Transverse colon (tissue), 4 donors: ENCODE measurements at regions not wholly inside any gene's neighbourhood (a gene's known extent, or its start where the extent isn't known, plus 50 kb on each side); places are given as distances from the start of the nearest gene placed in this dataset.

ENCODE experiments used
- DNase-seq: peaks from one replicate; pipeline ENCODE4 v3.0.0-alpha.2; 2019
- H3K27ac ChIP-seq, 4 donors: fragments of 200-600 bp; sonication (generic); 2 replicates each; pipeline ENCODE4 v1.5.1; 2016 to 2018; ENCODE audit warnings: inconsistent platforms in 4 of 4
- H3K27me3 ChIP-seq: fragments of 200-600 bp; sonication (generic); 2 replicates; pipeline ENCODE4 v1.5.1; 2017; ENCODE audit warnings: inconsistent platforms
- H3K36me3 ChIP-seq, 4 donors: fragments of 200-600 bp; sonication (generic); 2 replicates each; pipeline ENCODE4 v1.5.1; 2017 to 2019; ENCODE audit warnings: inconsistent platforms in 4 of 4
- H3K4me1 ChIP-seq, 4 donors: fragments of 200-600 bp; sonication (generic); 2 replicates each; pipeline ENCODE4 v1.5.1; 2017 to 2020; ENCODE audit warnings: inconsistent platforms in 4 of 4
- H3K4me3 ChIP-seq, 4 donors: fragments of 200-600 bp; sonication (generic); 1 replicate in 1 of 4; 2 replicates in 3 of 4; pipeline versions ENCODE4 v1.5.1 to v1.6.1; 2017 to 2019; ENCODE audit warnings: inconsistent platforms in 4 of 4
- H3K9me3 ChIP-seq, 2 donors: fragments of 200-600 bp; sonication (generic); 2 replicates each; pipeline ENCODE4 v1.5.1; 2017 to 2019; ENCODE audit warnings: inconsistent platforms in 2 of 2
- CTCF ChIP-seq, 5 experiments: fragments of 200-600 bp in 3 of 5; fragments of 450-650 bp in 2 of 5; sonication (generic) in 3 of 5; IDR thresholded peaks; 1 replicate in 2 of 5; 2 replicates in 3 of 5; pipeline ENCODE4 v1.5.1; 2016 to 2017; ENCODE audit warnings: antibody characterized with exemption in 5 of 5, inconsistent platforms in 3 of 5, mild to moderate bottlenecking in 2 of 5, moderate library complexity in 1 of 5
- EP300 ChIP-seq: sonication (generic); formaldehyde crosslinking; IDR thresholded peaks from one replicate; pipeline ENCODE4 v1.6.1; 2017; ENCODE audit warnings: antibody characterized with exemption, low read depth
- POLR2A ChIP-seq: fragments of 450-650 bp; IDR thresholded peaks from one replicate; pipeline ENCODE4 v1.6.1; 2016; ENCODE audit warnings: antibody characterized with exemption, mild to moderate bottlenecking, moderate library complexity
- POLR2AphosphoS5 ChIP-seq, 3 donors: sonication (generic); formaldehyde crosslinking; IDR thresholded peaks; one replicate each; pipeline ENCODE4 v1.6.1; 2016; ENCODE audit warnings: antibody characterized with exemption in 3 of 3
- WGBS, 2 donors: methylation state at CpG; one replicate each; pipeline ENCODE4 v1.1.5; 2018; ENCODE audit warnings: low coverage in 1 of 2; 5-methylcytosine and 5-hydroxymethylcytosine counted together
- in situ Hi-C, 4 donors: fragments of 200-750 bp; cut with MboI; loops; one replicate each; pipeline versions ENCODE4 v1.15.0 to v1.15.1; 2017; ENCODE audit warnings: low sequenced_read_pairs in 3 of 4, low pct_ligation_motif_present in 1 of 4, low pct_unique_long_range_greater_than_20kb in 1 of 4
- intact Hi-C: fragments of 100-400 bp; cut with DNase I; formaldehyde crosslinking; loops from one replicate; pipeline ENCODE4 v1.15.1; 2023; ENCODE audit warnings: low total_unique reads

- TF ChIP-seq CTCF (IDR thresholded peaks at IDR 0.05) (no peak), EP300 (no peak), POLR2AphosphoS5 (IDR thresholded peaks at IDR 0.05) (no peak), POLR2A (no peak)
- no peak overlapping the region for H3K27ac ChIP-seq
- in situ Hi-C loops: no loop called here
Measured at GRCh38 chr11:103650330-103650729, 386.1 kb upstream of the DDI1 start.

GRCh38 chr11:103651341-103651998, 385.0 kb upstream of the DDI1 start:
- no peaks in the 10 kb centered on the region for H3K4me1 ChIP-seq
- H3K36me3 ChIP-seq: no peaks in the 10 kb centered on the region
- intact Hi-C loops: no loop called here
- no peak for DNase-seq
- H3K9me3 ChIP-seq: peaks cover 0 to 5% of the 10 kb centered on the region in 2 donors
- no peaks in the 10 kb centered on the region for H3K27me3 ChIP-seq
- in situ Hi-C loops: no loop called here
- 81 to 100% methylated on average over 2 to 5 of the region's 5 CpGs for WGBS, 2 donors
- no peak overlapping the region for H3K27ac ChIP-seq
- no peak overlapping the region for H3K4me3 ChIP-seq
- TF ChIP-seq CTCF (IDR thresholded peaks at IDR 0.05) (no peak), EP300 (no peak), POLR2A (no peak), POLR2AphosphoS5 (IDR thresholded peaks at IDR 0.05) (no peak)

More at GRCh38 chr11:103650330-103650729, 386.1 kb upstream of the DDI1 start:
- H3K4me1 ChIP-seq: no peaks in the 10 kb centered on the region
- H3K9me3 ChIP-seq: peaks cover 0 to 5% of the 10 kb centered on the region in 2 donors
- intact Hi-C loops: no loop called here
- H3K27me3 ChIP-seq: no peaks in the 10 kb centered on the region
- H3K4me3 ChIP-seq: no peak overlapping the region
- DNase-seq: no peak
- no peaks in the 10 kb centered on the region for H3K36me3 ChIP-seq
- 85 to 94% methylated on average over 1 of the region's 1 CpG for WGBS, 2 donors

- WGBS, 2 donors: 63 to 67% methylated on average over 1 of the region's 1 CpG
- no peaks in the 10 kb centered on the region for H3K4me1 ChIP-seq
- no peaks in the 10 kb centered on the region for H3K36me3 ChIP-seq
- H3K27ac ChIP-seq: no peak overlapping the region
- H3K27me3 ChIP-seq: no peaks in the 10 kb centered on the region
- no peak overlapping the region for H3K4me3 ChIP-seq
- H3K9me3 ChIP-seq: peaks cover 0 to 5% of the 10 kb centered on the region in 2 donors
- intact Hi-C loops (no loop called here), in situ Hi-C loops (no loop called here)
- DNase-seq: no peak
- TF ChIP-seq CTCF (IDR thresholded peaks at IDR 0.05) (no peak), EP300 (no peak), POLR2AphosphoS5 (IDR thresholded peaks at IDR 0.05) (no peak), POLR2A (no peak)
Measured at GRCh38 chr11:103652013-103652412, 384.4 kb upstream of the DDI1 start.

DNA sequence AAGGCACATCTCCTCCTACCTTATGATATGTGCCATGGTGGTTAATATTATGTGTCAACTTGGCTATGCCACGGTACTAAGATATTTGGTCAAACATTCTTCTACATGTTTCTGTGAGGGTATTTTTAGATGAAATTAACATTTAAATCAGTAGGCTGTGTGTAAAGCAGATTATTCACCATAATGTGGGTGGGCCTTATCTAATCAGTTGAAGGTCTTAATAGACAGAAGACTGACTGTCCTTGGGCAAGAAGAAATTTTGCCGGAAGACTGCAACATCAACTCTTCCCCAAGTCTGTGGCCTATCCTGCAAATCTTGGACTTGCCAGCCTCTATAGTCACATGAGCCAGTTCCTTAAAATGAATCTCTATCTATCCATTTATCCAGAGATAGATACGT, 380.1 kb upstream of the DDI1 start:
- Histone ChIP-seq H3K36me3 (no peaks in the 10 kb centered on the region), H3K9me3 (peaks cover 0 to 5% of the 10 kb centered on the region in 2 donors), H3K27ac (no peak overlapping the region), H3K4me1 (no peaks in the 10 kb centered on the region), H3K27me3 (no peaks in the 10 kb centered on the region), H3K4me3 (no peak overlapping the region)
- in situ Hi-C loops: no loop called here
- intact Hi-C loops: no loop called here
- 81 to 90% methylated on average over 2 to 3 of the region's 3 CpGs for WGBS, 2 donors
- TF ChIP-seq POLR2A: no peak
- DNase-seq: no peak

- Histone ChIP-seq H3K36me3 (no peaks in the 10 kb centered on the region), H3K9me3 (no peaks in the 10 kb centered on the region), H3K27ac (no peak overlapping the region), H3K27me3 (no peaks in the 10 kb centered on the region), H3K4me1 (no peaks in the 10 kb centered on the region), H3K4me3 (no peak overlapping the region)
- TF ChIP-seq POLR2A (no peak), POLR2AphosphoS5 (IDR thresholded peaks at IDR 0.05) (no peak), CTCF (IDR thresholded peaks at IDR 0.05) (no peak), EP300 (no peak)
- intact Hi-C loops: no loop called here
- in situ Hi-C loops: no loop called here
- no peak for DNase-seq
Measured at GRCh38 chr11:103659206-103659618, 377.2 kb upstream of the DDI1 start.
